NCI-H345 treated with DMSO at 0.1 percent for 48 hours (cell line): ENCODE measurements at regions not wholly inside any gene's neighbourhood (a gene's known extent, or its start where the extent isn't known, plus 50 kb on each side); places are given as distances from the start of the nearest gene placed in this dataset.
A peak's percentile ranks its signal among the peaks of the same experiment; 100 is the strongest.
"Not testable (repeated sequence)": the region's sequence is repeated elsewhere in the genome, so short reads cannot be mapped to it uniquely, and the experiment has no call there.

Experiments used
- DNase-seq: peaks from one replicate; lab custom pipeline; 2025; ENCODE audit not compliant: unreplicated experiment; lab: John Stamatoyannopoulos, UW

DNA sequence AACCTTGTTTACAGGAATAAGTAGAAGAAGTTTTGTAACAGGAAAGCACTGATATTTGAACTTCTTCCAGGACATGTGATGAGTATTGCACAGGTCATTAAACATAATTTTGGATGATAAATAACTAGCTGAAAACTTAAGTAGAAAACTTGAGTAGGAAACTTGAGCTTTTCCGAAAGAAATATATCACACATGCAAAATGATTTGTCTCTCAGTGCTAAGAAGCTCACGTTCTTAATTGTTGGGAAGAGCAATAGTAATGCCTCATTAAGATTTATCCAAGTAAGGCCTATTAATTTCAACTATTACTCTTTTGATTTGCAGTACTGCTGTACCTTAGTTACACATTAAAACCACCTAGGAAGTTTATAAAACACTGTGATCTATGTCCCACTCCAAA, 1921.9 kb upstream of the LRRTM1 start:
- DNase-seq = no peak

DNA sequence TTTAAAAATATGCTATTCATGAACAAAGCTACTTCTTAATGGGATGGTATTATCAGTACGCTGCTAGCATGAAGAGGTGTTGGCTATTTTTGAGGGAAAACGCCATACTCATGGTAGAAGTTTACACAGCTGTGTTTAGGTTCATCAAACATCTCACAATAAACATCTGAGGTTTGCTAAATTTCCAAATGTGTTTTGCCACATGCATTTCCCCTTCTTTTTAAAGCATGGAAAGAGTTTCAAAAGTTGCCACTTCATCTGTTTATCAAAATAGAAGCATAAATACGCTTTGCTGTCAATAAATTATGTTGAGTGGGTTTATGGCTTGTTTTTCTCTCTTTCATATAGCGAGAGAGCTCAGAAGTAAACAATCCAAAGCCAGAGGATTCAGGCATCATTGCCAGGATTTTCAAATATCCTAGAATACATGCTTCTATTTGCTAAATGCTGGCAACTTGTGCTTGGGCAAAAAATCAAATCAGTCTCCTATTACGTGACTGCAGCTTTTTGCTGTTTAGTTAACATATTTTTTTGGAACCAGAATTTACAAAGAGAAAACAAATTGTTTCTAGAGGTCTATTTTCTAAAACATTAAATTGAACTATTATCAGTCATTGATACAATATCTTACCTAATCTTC, 1919.9 kb upstream of the LRRTM1 start:
- peak; percentile 45 for DNase-seq

DNA sequence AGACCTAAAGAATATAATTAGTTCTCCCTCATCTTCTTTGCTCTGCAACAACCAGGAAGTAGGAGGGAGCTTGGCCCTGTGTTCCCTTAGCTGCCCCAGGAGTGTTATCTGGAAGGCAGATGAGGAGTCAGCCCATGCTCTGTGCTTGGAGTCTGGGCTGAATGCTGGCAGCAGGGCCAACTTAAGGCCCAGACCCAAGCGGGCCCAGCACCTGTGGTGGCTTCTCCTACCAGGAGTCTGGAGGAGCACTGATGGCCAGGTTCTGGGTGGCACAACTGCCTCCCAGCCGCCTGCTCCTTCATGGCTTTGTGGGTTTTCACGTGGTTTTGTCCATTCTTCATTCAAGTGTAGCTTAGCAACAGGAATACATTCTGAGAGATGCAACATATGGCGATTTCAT, 1910.7 kb upstream of the LRRTM1 start:
- DNase-seq = no peak

DNA sequence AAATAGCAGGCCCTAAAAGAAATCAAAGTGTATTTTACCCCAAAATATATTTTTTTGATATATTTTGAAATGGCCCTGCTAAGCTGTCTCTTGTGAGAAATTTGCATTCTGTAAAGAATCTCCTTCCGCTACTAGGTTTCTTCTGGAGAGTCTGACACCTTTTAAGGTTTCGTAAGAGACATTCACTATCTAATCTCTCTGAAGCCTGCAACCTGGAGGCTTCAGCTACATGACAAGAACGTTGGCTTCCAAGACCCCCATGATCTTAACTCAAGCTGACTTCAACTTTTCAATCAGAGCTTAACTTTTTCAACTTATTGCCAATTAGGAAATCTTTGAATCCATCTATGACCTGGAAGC, 1894.9 kb upstream of the LRRTM1 start:
- DNase-seq = no peak

DNA sequence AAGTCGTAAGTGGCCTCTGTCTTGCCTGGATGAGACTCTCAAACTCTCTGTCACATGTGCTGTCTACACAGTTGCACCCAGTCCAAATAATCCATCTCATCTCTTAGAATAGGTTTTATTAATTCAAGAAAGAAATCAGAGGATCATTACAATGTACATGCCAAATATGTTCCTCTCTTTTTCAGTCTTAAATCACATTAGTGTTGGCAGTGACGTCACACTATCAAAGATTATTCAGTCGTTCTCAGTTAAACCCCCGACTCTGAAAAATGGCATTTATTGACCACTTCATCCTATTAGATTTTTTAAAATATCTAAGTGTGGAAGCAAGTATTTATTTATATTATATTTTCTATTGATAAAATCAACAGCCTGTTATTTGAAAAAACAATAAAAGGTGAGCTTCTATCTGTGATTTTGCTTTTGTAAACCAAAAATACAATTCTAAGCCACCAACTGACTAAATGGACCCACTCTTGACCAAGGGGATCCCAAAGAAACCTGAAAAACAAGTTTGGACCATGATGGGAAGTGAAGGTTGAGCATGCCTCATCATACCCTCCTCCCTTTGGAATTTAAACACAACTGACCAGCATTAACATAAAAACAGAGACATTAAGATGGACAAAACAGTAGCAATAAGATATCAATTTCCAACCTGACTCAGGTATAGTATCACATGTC, 1894.4 kb upstream of the LRRTM1 start:
- no peak for DNase-seq

DNA sequence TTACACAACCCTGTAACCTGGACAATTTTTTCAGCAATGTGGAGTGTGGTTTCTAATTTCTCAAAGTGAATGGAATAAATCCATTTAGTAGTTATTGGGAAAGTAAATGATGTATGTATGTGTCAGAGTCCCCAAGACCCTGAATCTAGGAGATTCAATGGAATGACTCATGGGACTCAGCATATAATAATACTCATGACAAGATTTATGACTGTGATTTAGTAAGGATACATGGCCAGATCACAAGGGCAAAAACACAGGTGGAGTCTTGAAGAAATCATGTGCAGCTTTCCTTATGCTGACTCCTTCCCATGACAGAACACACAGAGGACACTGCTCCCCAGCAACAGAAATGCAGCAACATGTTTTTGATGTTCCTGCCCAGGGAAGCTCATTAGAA, 1877.7 kb upstream of the LRRTM1 start:
- no peak for DNase-seq

DNA sequence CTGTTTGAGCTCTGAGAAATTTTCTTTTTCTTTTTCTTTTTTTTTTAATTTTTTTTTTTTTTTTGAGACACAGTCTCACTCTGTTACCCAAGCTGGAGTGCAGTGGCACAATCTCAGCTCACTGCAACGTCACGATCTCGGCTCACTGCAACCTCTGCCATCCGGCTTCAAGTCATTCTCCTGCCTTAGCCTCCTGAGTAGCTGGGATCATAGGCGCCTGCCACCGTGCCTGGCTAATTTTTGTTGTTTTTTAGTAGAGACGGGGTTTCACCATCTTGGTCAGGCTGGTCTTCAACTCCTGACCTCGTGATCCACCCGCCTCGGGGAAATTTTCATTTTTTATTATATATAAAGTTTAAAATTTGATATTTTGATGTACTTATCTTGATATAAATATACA, 1870.7 kb upstream of the LRRTM1 start:
- DNase-seq = not testable (repeated sequence)

DNA sequence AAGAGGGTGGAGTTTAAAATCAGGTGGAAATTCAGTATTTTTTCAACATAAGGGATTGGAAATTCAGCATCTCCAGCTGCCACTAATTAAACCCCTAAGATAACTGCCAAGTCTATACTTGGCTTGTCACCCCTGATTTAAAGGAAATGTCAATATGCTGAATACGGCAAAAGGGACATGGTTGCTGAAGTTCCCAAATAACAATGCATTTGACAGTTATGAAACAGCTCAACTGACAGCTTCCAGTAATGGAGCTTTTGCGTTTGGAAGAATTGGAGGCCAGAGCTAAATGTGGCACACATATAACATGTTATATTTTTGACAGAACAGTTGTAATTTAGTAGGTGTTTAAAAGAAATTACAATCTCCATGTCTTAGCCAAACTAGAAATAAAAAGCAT, 1867.9 kb upstream of the LRRTM1 start:
- DNase-seq = no peak

DNA sequence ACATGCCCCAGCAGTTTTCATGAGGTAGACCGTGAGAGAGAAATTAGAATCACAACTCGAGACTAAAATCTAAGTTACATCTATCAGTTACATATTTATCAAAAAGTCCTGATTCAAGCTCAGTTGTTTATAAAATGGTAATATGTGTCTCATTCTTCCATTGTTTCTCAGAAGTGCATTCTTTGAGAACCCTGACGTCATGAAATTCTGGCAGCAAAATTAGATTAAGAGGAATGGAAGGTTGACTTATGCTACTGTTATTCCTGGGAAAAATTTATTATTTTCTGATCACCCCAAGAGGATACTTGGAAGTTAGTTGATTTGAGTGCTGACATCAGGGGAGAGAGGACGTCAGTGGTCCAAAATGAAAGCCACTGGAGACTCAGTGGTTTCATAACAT, 1864.8 kb upstream of the LRRTM1 start:
- DNase-seq = no peak

DNA sequence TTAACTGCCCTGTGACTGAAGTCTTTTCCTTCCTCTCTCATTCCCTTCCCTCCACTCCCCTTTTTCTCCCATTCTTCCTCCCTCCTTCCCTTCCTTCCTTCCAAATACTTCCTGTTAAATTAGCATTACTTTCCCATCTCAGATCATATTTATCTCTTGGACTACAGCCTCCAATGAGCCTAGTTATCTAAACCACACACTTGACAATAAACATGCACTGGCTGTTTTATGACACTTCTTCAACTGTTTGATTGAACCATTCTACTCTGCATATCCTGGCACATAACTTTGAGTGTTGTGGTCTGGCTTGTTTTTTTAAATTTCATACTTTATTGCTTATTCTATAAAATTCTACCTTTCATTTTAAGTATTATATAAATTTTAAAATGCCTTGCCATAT, 1860.8 kb upstream of the LRRTM1 start:
- DNase-seq = no peak

DNA sequence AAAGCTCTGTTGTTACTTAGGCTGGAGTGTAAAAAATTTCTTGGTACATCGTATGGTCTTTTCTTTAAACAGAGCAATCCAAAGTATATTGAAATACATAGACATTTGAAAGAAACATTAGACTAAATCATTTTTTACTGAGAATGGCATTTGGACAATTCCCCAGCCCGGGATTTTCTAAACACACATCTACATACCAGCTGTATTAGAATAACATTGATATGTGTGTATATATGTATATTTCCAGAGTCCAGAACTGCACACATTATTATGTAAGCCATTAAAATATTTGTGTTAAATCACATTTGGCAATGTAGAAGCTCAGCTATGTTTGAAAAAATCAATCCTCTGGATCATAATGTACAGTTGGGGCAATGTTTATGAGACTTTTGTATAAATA, 1853.6 kb upstream of the LRRTM1 start:
- no peak for DNase-seq

DNA sequence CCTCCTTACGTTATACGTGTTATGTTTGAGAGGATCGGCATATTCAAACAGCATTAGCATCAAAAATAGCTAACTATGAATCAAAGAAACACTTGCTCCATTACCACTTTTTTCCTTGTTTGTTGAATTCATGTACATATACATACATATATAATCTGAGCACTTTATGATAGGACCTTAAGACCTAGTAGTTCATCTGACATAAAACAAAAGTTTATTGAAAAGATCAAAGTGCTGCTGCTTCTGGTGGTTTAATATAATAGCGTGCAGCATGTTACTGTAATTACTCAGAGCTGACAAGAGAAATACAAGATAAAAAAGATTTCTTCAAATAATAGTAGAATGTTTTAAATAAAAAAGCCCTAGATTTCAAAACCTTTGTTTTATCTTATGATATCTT, 1850.9 kb upstream of the LRRTM1 start:
- no peak for DNase-seq

DNA sequence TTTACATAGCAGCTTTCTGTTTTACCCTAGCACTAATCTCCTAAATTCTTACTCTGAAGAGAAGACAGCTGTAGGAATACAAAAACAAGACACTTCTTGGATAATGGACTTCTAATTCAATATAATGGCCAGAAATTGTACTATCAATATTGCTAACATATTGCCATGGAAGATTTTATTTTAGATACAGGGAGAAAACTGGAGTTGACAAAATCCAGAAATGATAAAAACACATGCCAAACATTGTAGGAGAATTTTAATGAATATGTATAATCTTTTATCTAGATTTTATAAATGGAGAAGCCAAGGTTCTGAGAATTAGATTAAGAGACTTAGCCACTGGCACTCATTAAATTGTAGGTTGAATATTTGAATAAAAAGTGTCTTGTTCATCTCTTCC, 1838.8 kb upstream of the LRRTM1 start:
- DNase-seq = no peak

DNA sequence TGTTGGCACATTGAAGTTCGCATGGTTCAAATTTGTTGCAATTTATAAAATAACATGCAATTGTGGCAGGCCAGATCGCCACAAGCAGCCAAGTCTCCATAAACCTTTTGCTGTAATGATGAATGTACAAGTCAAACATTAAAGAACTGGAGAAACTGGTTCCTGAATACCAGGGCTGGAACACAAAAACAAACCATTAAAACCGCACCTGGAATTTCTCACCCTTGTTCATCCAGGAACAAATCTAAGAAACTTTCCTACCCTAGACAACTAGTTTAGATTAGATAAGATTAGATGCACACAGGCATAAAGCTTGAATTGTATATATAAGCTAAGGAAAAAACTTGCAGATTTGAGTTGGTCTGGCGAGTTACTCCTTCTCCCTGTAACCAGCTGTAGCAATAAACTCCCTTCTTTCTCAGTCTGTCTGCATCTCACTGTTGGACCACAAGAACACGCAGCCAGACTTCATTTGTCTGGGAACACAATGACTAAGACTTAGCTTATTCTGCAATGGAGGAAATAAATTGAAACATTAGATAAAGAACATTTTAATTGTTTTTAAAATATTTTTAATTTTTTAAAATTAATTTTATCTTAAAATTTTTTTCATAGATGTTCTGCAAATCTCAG, 1835.5 kb upstream of the LRRTM1 start:
- no peak for DNase-seq

DNA sequence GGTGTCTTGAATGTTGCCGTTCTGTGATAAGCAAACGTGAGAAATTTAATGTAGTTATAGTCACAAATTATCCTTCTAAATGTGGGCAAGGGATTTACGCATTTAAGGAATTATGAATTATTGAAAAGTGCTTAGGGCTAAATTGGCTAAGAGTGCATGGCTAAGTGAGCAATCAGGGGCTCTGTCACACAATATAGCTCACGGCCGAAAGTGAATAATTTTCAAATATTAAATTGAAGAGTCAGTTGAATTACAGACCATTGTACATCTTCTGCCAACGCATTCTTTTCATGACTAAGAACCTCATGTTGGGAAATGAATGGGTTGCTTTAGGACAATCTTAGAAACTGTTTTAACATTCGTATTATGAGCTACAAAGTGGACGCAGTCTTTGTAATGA, 1832.9 kb upstream of the LRRTM1 start:
- DNase-seq = no peak

DNA sequence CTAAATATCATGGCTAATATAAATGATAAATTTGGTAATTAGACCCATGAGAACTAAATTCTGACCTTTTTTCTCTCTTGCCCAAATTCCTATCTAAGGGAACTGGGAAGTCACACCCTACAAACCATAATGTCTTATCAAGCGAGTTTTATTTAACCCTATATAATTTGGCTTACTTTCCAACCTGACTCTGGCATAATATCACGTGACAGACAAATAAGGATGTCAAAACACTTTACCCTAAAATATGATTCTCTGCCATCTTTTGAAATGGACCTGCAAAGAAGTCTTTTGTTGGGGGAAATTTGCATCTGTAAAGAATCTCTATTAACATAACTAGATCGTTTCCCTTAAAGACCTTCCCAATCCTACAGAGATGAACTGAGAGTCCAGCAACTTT, 1823.5 kb upstream of the LRRTM1 start:
- DNase-seq = no peak

DNA sequence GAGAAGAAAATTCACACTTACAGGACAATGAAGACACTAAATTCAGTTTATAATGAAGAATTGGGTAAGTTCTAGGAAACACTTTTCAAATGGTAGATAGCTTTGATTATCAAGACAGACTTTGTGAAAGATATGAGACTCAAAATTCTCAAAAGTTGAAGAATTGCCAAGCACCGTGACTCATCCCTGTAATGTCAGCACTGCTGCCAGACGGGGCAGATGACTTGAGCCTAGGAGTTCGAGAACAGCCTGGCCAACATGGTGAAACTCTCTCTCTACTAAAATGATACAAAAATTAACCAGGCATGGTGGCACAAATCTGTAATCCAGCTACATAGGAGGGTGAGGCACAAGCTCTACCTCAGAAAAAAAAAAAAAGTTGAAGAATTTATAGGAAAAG, 1820.1 kb upstream of the LRRTM1 start:
- no peak for DNase-seq

DNA sequence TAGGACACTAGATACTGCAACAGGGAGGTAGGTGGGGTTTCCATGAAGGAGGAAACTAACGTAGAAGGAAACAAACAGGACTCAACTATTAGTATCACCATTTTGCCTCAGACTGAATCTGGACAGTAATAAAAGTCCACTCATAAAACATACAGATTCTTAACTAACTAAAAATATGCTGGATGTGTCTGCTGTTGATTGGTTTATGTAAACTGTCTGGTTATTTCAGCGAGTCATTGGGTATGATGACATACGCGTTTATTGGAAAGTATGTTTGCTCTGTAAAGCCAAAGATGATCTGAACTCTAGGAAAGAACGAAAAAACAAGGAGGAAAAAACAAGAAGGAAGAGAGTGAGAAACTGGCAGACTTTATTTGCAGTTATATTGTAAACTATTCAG, 1816.1 kb upstream of the LRRTM1 start:
- no peak for DNase-seq

DNA sequence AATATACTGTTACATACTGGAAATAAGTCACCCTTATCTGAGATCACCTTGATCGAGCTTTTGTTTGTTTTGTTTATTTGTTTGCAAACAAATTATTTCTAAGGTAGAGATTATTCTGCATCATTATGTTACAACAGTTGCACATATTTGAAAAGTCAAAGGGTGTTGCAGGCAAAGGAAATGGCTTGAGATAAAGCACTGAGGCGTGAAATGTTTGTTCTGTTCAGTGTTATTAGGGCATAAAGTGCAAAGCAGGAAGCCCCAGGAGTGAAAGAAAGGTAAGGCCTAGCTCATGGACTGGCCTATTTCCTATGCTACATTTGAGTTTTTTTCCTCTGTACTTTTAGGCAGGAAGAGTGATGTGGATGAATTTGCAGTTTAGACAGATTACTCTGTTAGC, 1815.6 kb upstream of the LRRTM1 start:
- DNase-seq = no peak

DNA sequence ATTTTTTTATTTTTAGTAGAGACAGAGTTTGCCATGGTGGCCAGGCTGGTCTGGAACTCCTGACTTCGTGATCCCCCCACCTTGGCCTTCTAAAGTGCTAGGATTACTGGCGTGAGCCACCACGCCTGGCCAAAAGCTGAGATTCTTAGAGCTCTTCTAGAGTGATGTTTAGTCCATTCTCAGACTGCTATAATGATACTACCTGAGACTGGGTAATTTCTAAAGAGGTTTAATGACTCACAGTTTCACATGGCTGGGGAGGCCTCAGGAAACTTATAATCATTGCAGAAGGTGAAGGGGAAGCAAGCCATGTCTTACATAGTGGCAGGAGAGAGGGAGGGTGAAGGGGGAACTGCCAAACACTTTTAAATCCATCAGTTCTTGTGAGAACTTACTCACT, 1804.9 kb upstream of the LRRTM1 start:
- DNase-seq = no peak

DNA sequence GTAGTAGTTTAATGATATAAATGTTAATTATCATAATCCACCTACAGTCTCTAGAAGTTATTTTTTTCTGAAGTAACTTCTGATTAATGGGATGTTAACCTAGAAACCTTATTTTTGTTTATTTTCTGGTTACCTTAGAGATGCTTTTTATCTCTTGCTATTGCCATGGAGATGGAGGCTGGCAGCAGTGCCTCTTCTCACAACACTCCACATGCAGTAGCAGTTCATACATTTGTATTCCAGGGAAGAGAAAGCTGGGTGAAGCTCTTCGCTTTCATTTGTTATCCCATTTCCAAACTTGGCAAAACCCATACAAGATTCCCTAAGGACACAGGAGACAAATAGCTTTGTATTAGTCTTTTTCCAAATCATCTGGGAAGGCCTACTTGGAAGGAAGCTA, 1794.1 kb upstream of the LRRTM1 start:
- no peak for DNase-seq

DNA sequence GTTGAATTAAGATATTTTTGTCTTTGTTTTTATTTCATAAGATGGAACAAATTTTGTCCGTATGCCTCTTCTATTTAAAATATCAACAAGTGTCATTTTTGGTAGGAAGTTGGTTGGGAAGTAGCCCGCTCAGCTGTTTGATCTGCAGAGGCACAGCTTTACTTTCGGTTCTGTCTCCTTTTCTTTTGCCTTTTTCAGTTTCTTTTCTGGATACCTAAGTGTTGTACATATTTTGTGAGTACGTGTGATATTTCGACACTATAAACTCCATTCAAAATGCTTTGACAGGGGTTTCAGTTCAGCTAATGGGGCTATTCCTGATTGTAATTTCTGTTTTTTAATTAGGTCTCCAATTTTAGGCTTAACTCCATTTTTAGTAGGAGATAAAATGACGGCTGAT, 1785.0 kb upstream of the LRRTM1 start:
- no peak for DNase-seq
